ENCODE measurements at regions not wholly inside any gene's neighbourhood (a gene's known extent, or its start where the extent isn't known, plus 50 kb on each side); places are given as distances from the start of the nearest gene placed in this dataset.

DNA sequence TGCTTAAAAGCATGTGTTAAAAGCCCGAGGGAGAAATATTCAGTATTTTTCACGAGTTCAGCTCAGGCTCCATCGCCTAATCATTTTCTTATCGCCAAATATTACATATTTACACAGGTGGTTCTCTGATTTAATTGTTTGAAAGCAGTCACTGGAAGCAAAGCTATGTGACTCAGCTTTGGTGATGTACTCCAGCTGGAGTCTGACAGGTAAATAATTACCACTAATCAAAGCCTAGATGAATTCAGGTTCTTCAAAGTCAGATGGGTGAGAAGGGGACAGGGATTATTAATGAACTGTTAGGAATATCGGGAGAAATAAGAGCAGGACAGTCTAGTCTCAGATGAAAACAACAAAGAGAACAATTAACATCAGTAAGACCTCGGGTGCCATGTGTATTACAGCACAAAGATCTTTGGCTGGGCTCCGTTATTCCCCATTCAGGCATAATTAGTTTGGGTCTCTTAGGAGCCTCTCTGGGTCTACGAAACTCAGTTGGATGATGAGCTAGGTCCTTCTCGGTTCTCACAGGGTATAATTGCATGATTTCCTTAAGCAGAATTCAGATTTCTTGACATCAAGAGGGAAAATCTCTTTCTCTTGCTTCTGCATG is 331.7 kb upstream of the ADAMTS9 start:
- no peaks in the 10 kb centered on the region for H3K9me3 ChIP-seq (ENCODE audit: control insufficient read depth, low read length)
- H3K9ac ChIP-seq: no peak overlapping the region
- TF ChIP-seq, protein P1, sequence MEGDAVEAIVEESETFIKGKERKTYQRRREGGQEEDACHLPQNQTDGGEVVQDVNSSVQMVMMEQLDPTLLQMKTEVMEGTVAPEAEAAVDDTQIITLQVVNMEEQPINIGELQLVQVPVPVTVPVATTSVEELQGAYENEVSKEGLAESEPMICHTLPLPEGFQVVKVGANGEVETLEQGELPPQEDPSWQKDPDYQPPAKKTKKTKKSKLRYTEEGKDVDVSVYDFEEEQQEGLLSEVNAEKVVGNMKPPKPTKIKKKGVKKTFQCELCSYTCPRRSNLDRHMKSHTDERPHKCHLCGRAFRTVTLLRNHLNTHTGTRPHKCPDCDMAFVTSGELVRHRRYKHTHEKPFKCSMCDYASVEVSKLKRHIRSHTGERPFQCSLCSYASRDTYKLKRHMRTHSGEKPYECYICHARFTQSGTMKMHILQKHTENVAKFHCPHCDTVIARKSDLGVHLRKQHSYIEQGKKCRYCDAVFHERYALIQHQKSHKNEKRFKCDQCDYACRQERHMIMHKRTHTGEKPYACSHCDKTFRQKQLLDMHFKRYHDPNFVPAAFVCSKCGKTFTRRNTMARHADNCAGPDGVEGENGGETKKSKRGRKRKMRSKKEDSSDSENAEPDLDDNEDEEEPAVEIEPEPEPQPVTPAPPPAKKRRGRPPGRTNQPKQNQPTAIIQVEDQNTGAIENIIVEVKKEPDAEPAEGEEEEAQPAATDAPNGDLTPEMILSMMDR (IDR thresholded peaks at IDR 0.05): no peak
- no peak overlapping the region for H3K4me3 ChIP-seq (ENCODE audit: low read depth, low read length)
- no peak overlapping the region for H3K27ac ChIP-seq
- H2AFZ ChIP-seq: no peak overlapping the region
- no peaks in the 10 kb centered on the region for H3K4me1 ChIP-seq
- H3K4me2 ChIP-seq (ENCODE audit: low read length): no peak overlapping the region
- no peaks in the 10 kb centered on the region for H3K27me3 ChIP-seq (ENCODE audit: control insufficient read depth, insufficient read depth, low read length)
- no peaks in the 10 kb centered on the region for H3K79me2 ChIP-seq
- H3K36me3 ChIP-seq (ENCODE audit: control insufficient read depth, insufficient read depth, low read length): no peaks in the 10 kb centered on the region

DNA sequence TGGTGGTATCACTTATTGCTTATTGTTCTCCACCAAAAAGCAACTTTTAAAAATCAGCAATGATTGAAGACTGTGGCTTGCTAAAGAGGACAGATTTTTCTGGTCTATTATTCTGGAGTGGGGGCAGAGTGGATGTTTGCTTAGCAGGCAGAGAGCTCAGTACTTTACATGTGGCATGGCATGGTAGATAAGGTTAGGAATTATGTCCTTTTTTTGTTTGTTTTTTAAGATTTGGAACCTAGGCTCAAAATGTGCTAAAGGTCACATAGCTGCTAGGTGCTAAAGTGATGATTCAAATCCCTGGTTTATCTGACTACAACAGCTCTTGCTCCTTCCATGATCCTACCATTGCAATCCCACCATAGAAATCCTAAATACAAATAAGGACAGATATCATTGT is 331.0 kb upstream of the ADAMTS9 start:
- Histone ChIP-seq H3K4me2 (ENCODE audit: low read length) (no peak overlapping the region), H3K9me3 (ENCODE audit: control insufficient read depth, low read length) (no peaks in the 10 kb centered on the region), H3K27ac (no peak overlapping the region), H3K4me1 (no peaks in the 10 kb centered on the region), H3K27me3 (ENCODE audit: control insufficient read depth, insufficient read depth, low read length) (no peaks in the 10 kb centered on the region), H3K36me3 (ENCODE audit: control insufficient read depth, insufficient read depth, low read length) (no peaks in the 10 kb centered on the region), H3K4me3 (ENCODE audit: low read depth, low read length) (no peak overlapping the region), H2AFZ (no peak overlapping the region), H3K79me2 (no peaks in the 10 kb centered on the region), H3K9ac (no peak overlapping the region)
- TF ChIP-seq, protein P1 (IDR thresholded peaks at IDR 0.05): no peak

DNA sequence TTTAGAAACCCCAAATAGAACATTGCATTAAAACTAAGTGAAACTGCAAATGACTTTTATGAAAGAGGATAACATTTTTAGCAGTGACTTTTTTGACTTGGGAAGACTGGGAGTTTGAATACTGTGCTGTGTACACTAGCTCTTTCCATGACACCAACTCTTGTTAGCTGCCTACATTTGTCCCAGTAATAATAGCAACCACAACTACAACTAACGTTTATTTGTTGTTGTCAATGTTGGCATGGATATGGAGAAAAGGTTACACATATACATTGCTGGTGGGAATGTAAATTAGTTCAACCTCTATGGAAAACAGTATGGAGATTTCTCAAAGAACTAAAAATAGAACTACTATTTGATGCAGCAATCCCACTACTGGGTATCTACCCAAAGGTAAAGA is 329.6 kb upstream of the ADAMTS9 start:
- no peak overlapping the region for H3K9ac ChIP-seq
- H3K9me3 ChIP-seq (ENCODE audit: control insufficient read depth, low read length): no peaks in the 10 kb centered on the region
- no peaks in the 10 kb centered on the region for H3K79me2 ChIP-seq
- no peak overlapping the region for H3K27ac ChIP-seq
- no peaks in the 10 kb centered on the region for H3K27me3 ChIP-seq (ENCODE audit: control insufficient read depth, insufficient read depth, low read length)
- H3K4me3 ChIP-seq (ENCODE audit: low read depth, low read length): no peak overlapping the region
- no peaks in the 10 kb centered on the region for H3K4me1 ChIP-seq
- H3K4me2 ChIP-seq (ENCODE audit: low read length): no peak overlapping the region
- H3K36me3 ChIP-seq (ENCODE audit: control insufficient read depth, insufficient read depth, low read length): no peaks in the 10 kb centered on the region
- TF ChIP-seq, protein P1 (IDR thresholded peaks at IDR 0.05): no peak
- no peak overlapping the region for H2AFZ ChIP-seq

DNA sequence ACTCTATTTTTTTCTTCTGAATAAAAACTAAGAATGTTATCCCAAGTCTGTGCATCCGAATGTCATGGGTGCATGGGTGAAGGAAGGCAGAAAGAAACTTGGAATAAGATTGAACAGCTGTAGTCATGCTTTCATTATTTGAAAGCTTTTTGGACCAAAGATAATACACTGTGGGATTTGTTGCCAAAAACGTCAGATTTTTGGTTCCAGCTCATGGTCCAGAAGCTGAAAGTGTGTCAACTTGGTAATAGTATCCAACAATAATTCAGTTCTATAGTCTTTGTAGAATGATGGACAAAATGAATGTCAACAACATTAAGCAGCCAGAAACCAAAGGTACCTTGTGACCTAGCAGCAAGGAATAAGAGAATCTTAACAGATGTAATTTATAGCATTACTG is 327.9 kb upstream of the ADAMTS9 start:
- Histone ChIP-seq H3K4me2 (ENCODE audit: low read length) (no peak overlapping the region), H3K9me3 (ENCODE audit: control insufficient read depth, low read length) (no peaks in the 10 kb centered on the region), H3K79me2 (no peaks in the 10 kb centered on the region), H2AFZ (no peak overlapping the region), H3K9ac (no peak overlapping the region), H3K4me3 (ENCODE audit: low read depth, low read length) (no peak overlapping the region), H3K36me3 (ENCODE audit: control insufficient read depth, insufficient read depth, low read length) (no peaks in the 10 kb centered on the region), H3K27ac (no peak overlapping the region), H3K4me1 (no peaks in the 10 kb centered on the region), H3K27me3 (ENCODE audit: control insufficient read depth, insufficient read depth, low read length) (no peaks in the 10 kb centered on the region)
- TF ChIP-seq, protein P1 (IDR thresholded peaks at IDR 0.05): no peak

DNA sequence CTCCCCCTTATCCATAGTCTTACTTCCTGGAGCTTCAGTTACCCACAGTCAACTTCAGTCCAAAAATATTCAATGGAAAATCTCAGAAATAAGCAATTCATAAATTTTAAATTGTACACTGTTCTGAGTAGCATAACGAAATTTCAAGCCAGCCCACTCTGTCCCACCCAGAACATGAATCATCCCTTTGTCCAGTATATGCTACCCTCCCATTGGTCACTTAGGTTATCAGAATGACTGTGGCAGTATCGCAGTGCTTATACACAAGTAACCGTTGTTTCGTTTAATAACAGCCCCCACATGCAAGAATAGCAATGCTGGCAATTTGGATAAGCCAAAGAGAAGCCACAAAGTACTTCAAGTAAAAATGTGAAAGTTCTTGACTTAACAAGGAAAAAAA is 325.3 kb upstream of the ADAMTS9 start:
- no peaks in the 10 kb centered on the region for H3K36me3 ChIP-seq (ENCODE audit: control insufficient read depth, insufficient read depth, low read length)
- H2AFZ ChIP-seq: no peak overlapping the region

More for the DNA sequence above, 325.3 kb upstream of the ADAMTS9 start:
- no peak overlapping the region for H3K4me2 ChIP-seq (ENCODE audit: low read length)
- H3K9me3 ChIP-seq (ENCODE audit: control insufficient read depth, low read length): no peaks in the 10 kb centered on the region
- H3K4me1 ChIP-seq: no peaks in the 10 kb centered on the region
- no peak overlapping the region for H3K4me3 ChIP-seq (ENCODE audit: low read depth, low read length)
- no peaks in the 10 kb centered on the region for H3K27me3 ChIP-seq (ENCODE audit: control insufficient read depth, insufficient read depth, low read length)
- TF ChIP-seq, protein P1 (IDR thresholded peaks at IDR 0.05): no peak
- H3K9ac ChIP-seq: no peak overlapping the region
- no peaks in the 10 kb centered on the region for H3K79me2 ChIP-seq
- no peak overlapping the region for H3K27ac ChIP-seq

Data from parathyroid adenoma (tissue), 2 donors.